ENCODE measurements at regions not wholly inside any gene's neighbourhood (a gene's known extent, or its start where the extent isn't known, plus 50 kb on each side); places are given as distances from the start of the nearest gene placed in this dataset.

- Histone ChIP-seq H3K27ac (ENCODE audit: insufficient read depth, low read length) (no peak overlapping the region), H3K14ac (replicated peaks; ENCODE audit: low read depth, low read length) (no peak overlapping the region), H4K5ac (ENCODE audit: low read depth, low read length) (no peak overlapping the region), H3K36me3 (ENCODE audit: control insufficient read depth, insufficient read depth, low read length) (no peaks in the 10 kb centered on the region), H3K9me3 (ENCODE audit: control insufficient read depth, insufficient read depth, low read length) (no peaks in the 10 kb centered on the region), H3K9ac (ENCODE audit: low read depth, low read length) (no peak overlapping the region), H2AK9ac (replicated peaks; ENCODE audit: low read depth, low read length, poor library complexity) (no peak overlapping the region), H3K9me1 (ENCODE audit: insufficient read depth, low read length) (no peaks in the 10 kb centered on the region), H4K20me1 (ENCODE audit: insufficient read depth, low read length) (no peaks in the 10 kb centered on the region), H3K4me3 (ENCODE audit: insufficient read depth, low read depth, low read length) (no peak overlapping the region), H4K91ac (ENCODE audit: insufficient read depth, low read depth, low read length) (no peak overlapping the region), H3K4me1 (ENCODE audit: control insufficient read depth, insufficient read depth, low read length) (peaks cover 3% of the 10 kb centered on the region; the same call in 1 of the 2 replicates), H3K56ac (ENCODE audit: extremely low read depth, insufficient read depth, low read length) (no peak overlapping the region), H2BK5ac (ENCODE audit: low read depth, low read length, poor library complexity, severe bottlenecking) (no peak overlapping the region), H2BK20ac (ENCODE audit: low read depth, low read length) (no peak overlapping the region), H3K18ac (ENCODE audit: low read depth, low read length) (no peak overlapping the region), H3K27me3 (ENCODE audit: control insufficient read depth, insufficient read depth, low read length) (no peaks in the 10 kb centered on the region), H2BK120ac (ENCODE audit: low read depth, low read length) (no peak overlapping the region), H2AK5ac (ENCODE audit: low read depth, low read length) (no peak overlapping the region), H2AFZ (replicated peaks; ENCODE audit: low read length, poor library complexity) (no peak overlapping the region), H3K4ac (ENCODE audit: low read depth, low read length) (no peak overlapping the region), H3K79me1 (ENCODE audit: low read depth in 1 of 2, low read length in 2 of 2) (no peaks in the 10 kb centered on the region), H3K4me2 (ENCODE audit: low read depth, low read length) (no peak overlapping the region), H2BK15ac (ENCODE audit: low read depth, low read length) (no peak overlapping the region), H4K8ac (ENCODE audit: low read depth in 2 of 2, low read length in 2 of 2) (no peak overlapping the region), H3K23ac (ENCODE audit: low read depth, low read length) (no peak overlapping the region)
- no peak for ATAC-seq (ENCODE audit: low read depth)
- DNase-seq, result no peak
- dilution Hi-C loops (cut with HindIII; ENCODE audit: low sequenced_read_pairs, unreplicated experiment) (no loop called here), in situ Hi-C loops (cut with MboI; ENCODE audit: low sequenced_read_pairs) (no loop called here), intact Hi-C loops (cut with micrococcal nuclease) (no loop called here)
- TF ChIP-seq SMC3 (IDR thresholded peaks at IDR 0.05; ENCODE audit: low read depth, low read length) (no peak), CEBPB (IDR thresholded peaks at IDR 0.05; ENCODE audit: low read depth, low read length) (no peak), FOS (IDR thresholded peaks at IDR 0.05; ENCODE audit: low read depth, low read length) (no peak), RCOR1 (IDR thresholded peaks at IDR 0.05; ENCODE audit: insufficient replicate concordance, low read length) (no peak), RAD21 (IDR thresholded peaks at IDR 0.05; ENCODE audit: low read length) (no peak), CTCF (conservative IDR thresholded peaks at IDR 0.05; ENCODE audit: low read depth, low read length) (no peak), CHD1 (IDR thresholded peaks at IDR 0.05; ENCODE audit: low read depth, low read length) (no peak), BHLHE40 (IDR thresholded peaks at IDR 0.05; ENCODE audit: low read depth, low read length) (no peak), MAZ (IDR thresholded peaks at IDR 0.05; ENCODE audit: borderline replicate concordance, low read depth, low read length) (no peak), NFE2L2 (IDR thresholded peaks at IDR 0.05; ENCODE audit: low read depth, low read length) (no peak), MAFK (IDR thresholded peaks at IDR 0.05; ENCODE audit: low read depth, low read length) (no peak), MXI1 (IDR thresholded peaks at IDR 0.05; ENCODE audit: borderline replicate concordance, low read depth, low read length) (no peak), POLR2A (IDR thresholded peaks at IDR 0.05; ENCODE audit: low read depth, low read length) (no peak), USF2 (IDR thresholded peaks at IDR 0.05; ENCODE audit: low read depth, low read length) (no peak), ELK1 (IDR thresholded peaks at IDR 0.05; ENCODE audit: borderline replicate concordance, low read depth, low read length) (no peak), RFX5 (IDR thresholded peaks at IDR 0.05; ENCODE audit: low read depth, low read length) (no peak)
- no CpG with 5 or more reads among the region's 1 CpG for WGBS, 2 experiments (ENCODE audit: extremely low coverage in 2 of 2, insufficient read length in 1 of 2)
- ChIA-PET CTCF (no interaction called here), POLR2A (ENCODE audit: unreplicated experiment) (no interaction called here)
- no TSS peak for BruUV-seq (replicated peaks)
These were observed 57.5 kb upstream of the CABCOCO1 start for GRCh38 chr10:61605221-61605620.
